Suppressor macrophage (primary cell): ENCODE measurements at regions not wholly inside any gene's neighbourhood (a gene's known extent, or its start where the extent isn't known, plus 50 kb on each side); places are given as distances from the start of the nearest gene placed in this dataset.

ENCODE experiments used
- DNase-seq, 4 experiments: peaks; one replicate each; pipeline ENCODE4 v3.0.0-alpha.2; 2020 to 2022

DNA sequence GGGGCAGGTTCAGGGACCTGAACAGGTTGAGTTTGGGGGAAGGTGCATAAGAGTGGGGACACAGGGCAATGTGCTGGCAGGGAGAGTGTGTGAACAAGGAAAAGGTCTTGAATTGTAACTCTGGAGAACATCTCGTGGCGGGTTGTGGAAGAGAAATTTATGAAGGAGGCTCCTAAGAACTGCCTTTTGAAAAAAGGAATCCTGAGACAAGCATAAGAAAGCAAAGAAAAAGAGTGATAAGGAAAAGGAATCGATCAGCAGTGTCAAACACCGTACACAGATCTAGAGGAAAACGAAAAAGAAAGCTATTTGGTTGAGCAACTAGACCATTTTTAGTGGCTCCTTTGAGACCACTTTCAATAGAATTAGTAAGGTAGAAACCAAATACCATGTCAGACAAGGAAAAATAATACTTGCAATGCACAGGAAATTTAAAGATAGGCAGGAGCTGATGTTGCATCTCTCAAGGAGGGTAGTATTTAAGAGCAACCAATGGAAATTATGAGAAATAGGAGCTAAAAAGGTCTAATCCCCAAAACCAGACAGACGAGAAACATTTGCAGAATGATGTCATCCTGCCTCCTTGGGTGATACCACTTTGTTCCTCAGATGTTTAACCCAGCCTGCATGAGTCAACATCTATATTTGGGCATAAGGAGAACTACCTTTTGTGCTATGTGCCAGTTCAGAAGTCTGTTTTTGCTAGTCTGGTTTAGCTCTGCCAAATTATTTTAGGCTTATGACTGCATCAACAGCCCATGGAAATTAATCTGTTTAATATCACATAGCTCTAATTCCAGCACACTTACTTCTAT is 64.5 kb upstream of the STK38L start:
- DNase-seq = peak; percentile 73 to 94 (median 84)

DNA sequence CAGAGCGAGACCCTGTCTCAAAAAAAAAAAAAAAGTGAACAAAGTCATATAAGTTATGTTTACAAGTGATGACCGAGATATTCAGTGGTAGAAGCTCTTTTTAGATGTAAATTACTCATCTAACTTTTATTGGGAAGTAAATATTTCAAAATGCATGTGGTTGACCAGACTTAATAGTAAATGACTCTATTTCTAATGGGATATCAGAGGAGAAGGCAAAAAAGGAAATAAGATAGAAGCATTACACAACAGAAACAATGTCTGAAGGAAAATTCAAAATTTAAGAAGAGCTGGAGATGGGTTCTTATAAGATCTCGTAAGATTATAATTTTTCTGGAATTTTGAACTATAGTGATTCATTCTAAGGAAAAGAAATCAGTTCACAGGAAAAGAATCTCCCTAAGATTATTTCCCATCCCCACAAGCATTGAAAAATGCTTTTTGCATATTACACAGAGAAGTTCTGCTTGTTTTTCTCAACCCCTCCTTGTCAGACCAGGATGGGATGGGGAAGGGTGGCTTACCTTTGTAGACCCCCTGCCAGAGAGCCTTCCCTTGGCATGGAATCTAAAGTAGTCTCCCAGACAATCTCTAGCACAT is 63.1 kb upstream of the STK38L start:
- DNase-seq = peak in 2 of 4 experiments; percentile 78 to 79

DNA sequence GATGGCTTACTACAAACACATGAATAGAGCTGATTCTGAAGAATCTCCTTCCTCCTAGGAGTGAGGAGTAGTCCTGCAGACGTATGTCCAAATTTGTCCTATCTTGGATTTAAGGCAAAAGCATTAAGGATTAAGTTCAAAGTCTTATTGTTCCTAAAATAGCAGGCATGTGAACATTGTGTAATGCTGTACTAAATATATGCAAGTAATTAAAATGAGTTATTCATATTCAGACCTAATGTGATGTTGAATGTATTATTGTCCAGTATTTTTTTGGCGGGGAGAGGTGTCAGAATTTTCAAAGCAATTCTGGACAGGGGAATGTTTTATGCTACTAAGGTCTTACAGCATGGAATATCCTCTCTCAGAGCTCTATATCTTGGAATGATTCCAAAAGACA is 60.7 kb upstream of the STK38L start:
- DNase-seq = no peak

DNA sequence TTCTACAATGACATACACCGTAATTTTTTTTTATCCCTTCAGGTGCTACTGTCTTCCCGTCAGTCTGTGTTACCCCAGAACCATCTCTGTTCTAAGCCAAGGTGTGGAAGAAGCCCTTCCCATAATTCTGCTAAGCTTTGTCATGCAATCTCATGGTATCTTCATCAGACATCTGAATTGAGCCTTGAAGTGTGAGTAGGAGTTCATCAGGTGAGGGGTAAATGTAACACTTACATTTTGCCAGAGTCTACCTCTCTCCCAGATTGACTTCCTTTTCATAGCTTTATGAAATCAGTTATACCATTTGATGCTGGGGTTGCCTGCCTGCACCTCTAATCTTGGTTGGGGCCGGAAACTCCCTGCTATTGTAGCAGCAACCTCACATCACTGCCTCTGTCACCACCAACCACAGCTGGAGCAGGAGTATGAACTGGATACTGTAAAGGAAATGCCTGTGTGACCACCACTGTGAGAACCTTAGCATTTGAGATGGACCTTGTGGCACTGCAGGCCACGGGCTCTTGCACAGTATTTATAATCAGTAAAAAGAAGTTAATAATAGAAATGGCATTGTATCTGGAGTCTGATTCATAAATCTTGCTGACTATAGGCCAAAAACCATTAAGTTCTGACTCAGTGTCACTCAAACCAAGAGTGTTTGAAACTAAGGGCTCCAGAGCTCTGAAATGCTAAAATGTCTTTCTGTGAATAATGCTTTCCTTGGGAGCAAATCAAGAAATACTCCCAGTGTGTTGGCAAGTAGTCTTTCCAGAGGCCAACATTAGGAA is 58.7 kb upstream of the STK38L start:
- DNase-seq = peak in 1 of 4 experiments; percentile 11

DNA sequence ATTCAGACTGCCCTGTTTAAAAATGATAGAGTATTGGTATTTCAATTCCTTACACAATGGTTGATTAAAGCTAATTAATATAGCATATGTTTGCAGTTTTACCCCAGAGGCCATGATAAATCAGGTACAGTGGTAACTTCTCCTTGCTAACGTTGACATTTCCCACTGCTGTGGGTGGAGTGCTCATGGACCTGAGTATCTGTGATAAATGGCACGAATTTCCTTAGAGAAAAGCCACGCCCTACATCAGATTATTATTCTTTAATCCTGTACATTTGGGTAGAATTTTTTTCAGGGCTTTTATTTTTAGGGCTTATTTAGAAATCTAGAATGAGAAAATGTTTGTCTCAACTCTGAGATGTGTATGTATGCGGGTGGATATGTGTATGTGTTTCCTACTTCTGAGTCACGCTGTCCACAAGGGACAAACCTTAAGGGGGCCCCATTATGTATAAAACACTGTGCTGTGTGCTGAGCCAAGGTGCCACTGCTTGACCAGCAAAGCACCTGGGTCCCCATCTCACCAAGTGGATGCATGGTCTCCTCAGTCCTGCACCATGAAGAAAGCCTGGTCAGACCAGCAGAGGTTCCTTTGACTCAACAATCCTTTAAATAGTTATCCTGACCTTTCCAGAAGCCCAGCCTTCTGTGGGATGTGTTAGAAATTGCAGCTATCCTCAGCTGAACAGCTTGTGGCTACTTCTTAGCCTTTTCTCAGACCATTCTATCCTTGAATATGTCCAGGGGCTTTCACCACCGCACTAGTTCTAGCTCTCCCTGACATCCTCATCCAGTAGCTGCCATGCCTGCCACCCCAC is 57.9 kb upstream of the STK38L start:
- DNase-seq = no peak

DNA sequence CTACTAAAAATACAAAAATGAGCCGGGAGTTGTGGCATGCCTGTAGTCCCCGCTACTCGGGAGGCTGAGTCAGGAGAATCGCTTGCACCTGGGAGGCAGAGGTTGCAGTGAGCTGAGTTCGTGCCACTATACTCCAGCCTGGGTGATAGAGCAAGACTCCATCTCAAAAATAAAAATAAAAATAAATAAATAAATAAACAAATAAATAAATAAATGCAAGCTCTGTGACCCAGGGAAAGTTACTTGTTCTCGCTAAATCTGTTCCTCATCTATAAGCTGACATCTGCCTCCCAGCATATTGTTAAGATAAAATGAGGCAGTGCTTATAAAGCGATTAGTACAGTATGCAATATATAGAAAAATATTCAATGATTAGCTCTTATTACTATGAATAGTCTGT is 56.4 kb upstream of the STK38L start:
- no peak for DNase-seq

DNA sequence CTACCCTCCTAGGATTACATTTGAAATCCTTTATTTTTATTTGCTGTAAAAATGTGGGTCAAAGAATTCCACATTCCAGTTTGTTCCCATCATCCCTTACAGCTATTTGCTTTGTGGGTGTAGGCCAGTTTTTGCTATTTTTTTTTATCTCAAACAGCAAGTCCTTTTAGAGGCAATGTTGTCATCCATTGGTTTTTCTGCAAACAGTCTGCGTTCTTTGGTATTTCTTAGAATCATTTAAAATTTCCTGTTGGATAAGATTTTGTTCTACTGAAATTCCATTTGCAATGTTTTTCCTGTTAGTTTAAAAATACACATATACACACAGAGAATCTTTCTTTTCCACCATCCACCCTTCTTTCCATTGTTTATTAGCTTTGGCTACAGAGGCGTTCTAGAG is 53.3 kb upstream of the STK38L start:
- DNase-seq = no peak

DNA sequence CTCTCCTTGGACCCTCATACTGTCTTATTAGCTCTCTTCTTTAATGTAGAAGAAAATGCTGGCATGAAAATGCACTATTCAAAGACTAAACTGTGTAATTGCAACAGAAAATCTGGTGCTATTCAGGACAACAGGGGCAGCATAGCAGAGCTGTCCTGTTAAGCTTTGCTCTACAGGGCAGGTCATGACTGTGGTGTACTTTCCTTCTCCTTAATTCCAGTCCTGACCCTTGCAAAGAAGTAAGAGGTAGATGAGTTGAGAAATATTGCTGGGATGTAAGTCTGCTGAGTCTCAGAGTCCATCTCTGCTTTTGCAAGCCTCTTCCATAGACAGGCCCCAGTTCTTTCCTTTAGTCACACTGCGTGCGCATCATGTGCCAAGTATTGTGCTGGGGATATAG is 52.6 kb upstream of the STK38L start:
- DNase-seq = no peak

DNA sequence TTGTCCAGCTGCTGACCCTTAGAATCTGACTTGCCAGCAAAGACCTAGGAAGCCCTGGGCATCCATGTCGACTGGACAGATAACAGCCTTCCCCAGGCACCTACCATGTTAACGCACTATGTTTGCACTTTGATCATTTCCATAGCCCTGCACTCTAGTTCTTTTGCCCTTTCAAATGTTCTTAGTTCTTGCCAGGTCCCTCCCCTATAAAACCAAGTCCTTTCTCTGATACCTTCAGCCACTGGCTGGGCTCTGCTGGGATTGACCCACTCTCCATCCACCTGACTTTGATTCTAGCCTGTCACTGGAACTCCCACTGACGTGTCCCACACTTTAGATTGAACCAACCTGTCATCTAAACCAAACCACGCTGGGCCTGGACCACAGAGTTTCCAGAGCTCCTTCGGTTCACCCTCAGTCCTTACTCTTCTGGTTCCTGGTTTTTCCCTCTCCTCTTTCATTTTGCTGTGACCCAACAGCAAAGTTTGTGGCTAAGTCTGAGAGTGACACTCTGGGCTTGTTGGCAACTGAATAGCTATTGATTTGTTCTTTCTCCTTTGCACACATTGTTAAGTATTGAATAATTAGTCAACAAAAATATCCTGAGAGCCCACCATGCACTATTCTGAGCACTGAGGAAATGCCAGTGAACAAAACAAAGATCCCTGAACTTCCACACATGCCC is 51.8 kb upstream of the STK38L start:
- DNase-seq = no peak

DNA sequence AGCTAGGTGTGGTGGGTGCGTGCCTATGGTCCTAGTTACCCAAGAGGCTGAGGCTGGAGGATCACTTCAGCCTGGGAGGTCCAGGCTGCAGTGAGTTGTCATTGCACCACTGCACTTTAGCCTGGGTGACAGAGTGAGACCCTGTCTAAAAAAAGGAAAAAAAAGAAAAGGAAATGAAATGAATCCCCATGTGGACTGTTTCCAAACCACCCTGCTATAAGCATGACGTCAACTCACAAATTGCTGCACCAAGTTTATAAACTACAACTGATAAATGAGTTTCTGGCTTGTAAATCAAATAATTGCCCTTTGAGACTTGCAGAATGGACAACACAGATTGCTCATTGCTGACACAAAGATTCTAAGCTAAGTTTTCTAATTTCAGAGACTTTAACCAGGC is 51.0 kb upstream of the STK38L start:
- peak in 3 of 4 experiments; percentile 9 to 44 (median 36) for DNase-seq

DNA sequence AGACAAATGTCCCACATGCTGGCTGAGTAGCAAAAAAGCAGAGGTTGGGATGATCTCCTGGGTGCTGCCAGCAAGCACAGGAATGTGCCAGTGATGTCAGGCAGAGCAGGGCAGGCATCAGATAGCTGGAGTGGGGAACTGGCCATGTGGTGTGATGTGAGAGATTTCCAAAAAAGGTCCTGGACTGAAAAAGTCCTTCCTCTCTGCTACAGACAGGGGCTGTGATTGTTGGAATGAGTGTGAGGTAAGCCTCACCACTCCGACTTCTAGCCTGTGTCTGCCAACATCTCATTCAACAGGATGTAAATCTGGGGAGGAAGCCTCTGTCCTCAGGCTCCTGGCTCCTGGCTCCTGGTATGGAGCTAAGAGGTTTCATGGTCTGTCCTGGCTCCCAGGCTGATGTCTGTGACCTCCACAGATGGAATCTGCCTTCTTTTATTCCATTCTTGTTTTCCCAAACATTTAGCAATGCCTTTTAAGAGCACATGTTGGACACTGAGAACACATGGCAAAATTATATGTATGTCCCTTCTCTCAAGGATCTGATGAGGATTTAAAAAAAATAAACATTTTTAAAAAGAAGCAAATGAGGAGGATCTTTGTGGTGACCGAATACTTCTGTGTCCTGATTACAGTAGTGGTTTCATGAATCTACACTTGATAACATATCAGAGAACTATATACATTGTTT is 50.1 kb upstream of the STK38L start:
- DNase-seq = peak in 2 of 4 experiments; percentile 17 to 19
